Loucy (cell line): ENCODE measurements at regions not wholly inside any gene's neighbourhood (a gene's known extent, or its start where the extent isn't known, plus 50 kb on each side); places are given as distances from the start of the nearest gene placed in this dataset.

Experiments
- CTCF ChIP-seq: fragments of 200-600 bp; sonication (generic); conservative IDR thresholded peaks from 2 replicates; pipeline ENCODE4 v1.5.1; 2014; ENCODE audit warnings: mild to moderate bottlenecking, antibody characterized with exemption, low read length
- EZH2phosphoT487 ChIP-seq: fragments of 200-600 bp; IDR thresholded peaks from 2 replicates; pipeline ENCODE4 v1.6.1; 2018; ENCODE audit warnings: antibody characterized with exemption, mild to moderate bottlenecking, moderate library complexity, borderline replicate concordance

DNA sequence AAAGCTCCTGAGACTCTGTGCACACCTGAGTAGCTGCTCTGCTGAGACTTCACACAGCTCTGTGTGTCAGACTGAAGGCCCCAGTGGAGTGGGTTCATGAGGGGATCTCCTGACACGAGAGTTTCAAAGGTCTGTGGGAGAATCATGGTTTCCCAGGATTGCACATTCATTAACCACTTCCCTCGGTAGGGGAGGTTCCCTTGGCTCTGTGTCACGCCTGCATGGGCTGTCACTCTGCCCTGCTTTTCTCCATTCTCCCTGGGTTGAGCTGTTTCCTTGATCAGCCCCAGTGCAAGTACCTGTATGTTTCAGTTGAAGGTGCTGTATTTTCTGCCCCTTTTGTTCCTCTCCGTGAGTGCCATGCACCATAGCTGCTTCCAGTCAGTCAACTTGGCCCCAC, 236.9 kb downstream of the EPM2A start:
- TF ChIP-seq CTCF: no peak
- no peak for TF ChIP-seq EZH2phosphoT487
